ENCODE measurements at regions not wholly inside any gene's neighbourhood (a gene's known extent, or its start where the extent isn't known, plus 50 kb on each side); places are given as distances from the start of the nearest gene placed in this dataset.
"Not testable (repeated sequence)": the region's sequence is repeated elsewhere in the genome, so short reads cannot be mapped to it uniquely, and the experiment has no call there.

DNA sequence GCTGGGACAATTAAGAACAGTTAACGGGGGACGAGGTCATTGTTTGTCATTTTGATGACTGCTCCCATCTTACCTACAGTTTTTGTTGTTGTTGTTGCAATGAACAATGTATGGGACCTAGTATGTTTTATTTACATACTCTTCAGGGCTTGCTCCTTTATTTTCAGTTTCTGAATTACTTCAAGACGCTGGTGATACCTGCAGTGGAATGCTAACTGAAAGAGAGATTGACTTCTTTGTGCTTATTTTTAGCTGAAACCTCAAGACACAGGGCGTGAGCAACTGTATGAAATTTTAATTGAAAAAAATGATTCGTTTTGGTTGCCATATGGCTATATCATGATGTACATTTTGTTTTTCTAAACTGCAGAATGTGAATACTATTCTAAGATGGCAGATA, 297.9 kb downstream of the EDEM1 start:
- no peak for DNase-seq

DNA sequence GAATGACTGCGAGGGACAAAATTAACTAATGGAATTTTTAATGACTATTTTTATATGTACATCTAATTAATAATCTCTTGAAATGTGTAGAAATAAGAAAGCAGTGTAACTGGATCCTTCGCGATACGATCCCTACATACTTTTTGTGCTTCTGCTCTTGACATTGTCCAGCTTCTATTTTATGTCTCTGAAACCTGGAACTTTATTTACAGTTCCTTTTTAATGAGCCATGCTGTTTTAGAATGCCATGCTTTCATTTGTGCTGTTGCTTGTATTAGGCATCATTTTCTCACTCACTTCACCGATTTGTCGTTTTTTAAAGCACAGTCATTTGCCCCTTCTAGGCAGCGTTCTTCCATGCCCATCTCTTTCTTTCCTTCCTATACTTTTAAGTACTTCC, 301.3 kb downstream of the EDEM1 start:
- DNase-seq = no peak

DNA sequence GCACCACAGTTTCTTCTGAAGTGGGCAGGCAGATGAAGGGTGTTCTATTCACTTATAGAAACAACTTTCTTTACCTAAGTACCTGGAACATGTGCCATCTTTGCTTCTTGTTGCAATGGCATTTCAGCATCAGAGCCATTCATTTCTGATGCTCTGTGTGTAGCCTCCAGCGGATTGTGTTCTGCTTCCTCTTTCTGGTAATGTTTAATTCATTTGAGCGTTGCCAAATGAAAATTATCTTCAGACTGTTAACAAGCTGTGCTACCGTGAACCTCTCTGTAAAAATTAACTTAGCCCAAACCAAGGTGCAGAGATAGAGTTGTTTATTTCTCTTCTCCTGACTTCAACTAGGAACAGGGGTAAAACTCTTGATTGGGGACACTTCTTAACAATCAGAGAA, 302.0 kb downstream of the EDEM1 start:
- no peak for DNase-seq

DNA sequence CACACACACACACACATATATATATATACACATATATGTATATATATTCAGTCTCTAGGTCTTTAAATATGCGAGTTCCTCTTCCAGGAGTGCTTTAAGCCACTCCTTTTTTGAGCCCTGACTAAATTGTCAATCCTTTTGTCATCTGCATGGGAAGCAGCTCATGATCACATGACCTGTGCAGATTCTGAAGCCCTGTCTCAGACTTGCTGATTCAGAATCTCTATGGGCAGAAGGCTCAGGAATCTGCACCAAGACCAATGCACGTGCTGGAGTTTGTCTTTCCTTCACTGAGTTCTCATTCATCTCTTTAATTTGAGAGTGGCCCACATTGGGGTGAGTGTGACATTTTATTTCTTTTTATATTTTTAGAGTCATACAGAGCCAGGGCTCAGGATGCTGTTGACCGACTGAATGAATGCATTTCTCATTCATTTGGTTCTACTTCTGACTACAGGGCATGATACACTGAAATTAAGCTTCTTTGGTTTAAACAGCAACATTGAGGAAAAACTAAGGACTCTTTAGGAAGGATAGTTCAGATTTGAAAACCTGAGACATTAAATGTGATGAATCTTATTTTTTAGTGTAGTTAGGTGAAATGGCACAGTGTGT, 307.5 kb downstream of the EDEM1 start:
- no peak for DNase-seq

DNA sequence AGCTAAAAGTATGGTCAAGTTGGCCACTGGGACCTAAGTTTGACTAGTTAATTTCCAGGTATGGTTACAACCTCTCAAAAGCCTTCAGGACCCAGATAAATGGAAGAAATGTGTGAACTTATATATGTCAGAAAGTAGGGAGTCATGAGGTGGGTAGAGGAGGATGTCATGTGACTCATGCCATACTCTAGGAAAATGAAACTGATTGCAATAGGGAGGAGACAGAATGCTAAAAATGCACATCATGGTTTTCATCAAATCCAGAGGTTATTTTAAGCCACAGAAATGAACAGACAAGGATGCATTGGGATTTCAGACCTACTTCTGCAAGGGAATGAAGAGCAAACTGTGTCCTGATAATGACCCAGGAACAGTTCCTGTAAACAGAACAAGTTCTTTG, 310.0 kb downstream of the EDEM1 start:
- no peak for DNase-seq

DNA sequence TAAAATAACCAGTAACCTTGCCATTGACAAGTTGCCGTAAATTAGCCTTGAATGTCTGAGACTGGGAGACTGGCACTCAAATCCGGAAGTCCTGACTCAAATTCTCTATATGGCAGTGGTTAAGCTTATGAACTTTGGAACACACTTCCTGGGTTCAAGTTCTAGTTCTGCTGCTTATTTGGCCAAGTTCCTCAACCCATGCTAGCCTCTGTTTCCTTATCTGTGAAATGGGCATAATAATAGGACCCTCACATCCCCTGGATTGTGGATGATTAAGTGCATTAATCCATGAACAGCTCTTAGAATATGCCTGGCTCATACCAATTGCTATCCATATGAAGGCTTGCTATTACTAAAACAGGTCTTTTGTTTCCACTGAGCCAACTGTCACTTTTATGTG, 311.5 kb downstream of the EDEM1 start:
- DNase-seq = no peak

DNA sequence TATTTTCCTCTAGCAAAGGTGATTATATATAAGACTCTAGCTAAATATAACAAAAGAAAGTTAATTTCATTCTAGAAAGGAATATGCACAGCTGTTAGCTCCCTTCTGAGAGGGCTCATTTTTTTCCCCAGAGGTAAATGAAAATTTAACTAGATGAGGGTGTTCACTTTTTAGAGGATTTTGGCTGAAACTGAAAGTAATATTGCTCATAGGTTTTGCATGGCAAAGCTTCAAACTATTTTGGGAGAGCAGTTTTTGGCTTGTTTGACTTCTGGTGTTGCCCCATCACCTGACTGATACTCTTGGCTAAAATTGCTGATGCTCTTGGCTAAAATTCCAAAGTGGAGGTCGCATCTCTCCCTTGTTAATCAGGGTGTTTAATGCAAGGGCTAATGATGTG, 311.9 kb downstream of the EDEM1 start:
- no peak for DNase-seq

DNA sequence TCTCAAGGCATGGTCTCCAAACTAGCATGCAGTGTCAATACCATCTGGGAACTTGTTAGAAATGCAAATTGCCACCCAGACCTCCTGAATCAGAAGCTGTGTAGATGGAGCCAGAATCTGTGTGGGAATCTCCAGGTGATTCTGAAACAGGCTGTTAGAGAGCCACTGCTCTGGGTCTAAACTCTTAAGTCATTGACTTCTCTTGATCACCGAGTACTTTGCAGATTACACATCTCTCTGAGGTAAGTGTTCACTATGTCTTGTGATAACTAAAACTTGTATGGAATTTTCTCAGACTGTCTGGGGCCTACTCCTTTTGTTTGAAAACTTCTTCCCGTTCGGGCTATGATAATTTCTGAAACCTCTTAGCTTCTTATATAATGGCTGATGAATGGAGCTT, 315.6 kb downstream of the EDEM1 start:
- no peak for DNase-seq

DNA sequence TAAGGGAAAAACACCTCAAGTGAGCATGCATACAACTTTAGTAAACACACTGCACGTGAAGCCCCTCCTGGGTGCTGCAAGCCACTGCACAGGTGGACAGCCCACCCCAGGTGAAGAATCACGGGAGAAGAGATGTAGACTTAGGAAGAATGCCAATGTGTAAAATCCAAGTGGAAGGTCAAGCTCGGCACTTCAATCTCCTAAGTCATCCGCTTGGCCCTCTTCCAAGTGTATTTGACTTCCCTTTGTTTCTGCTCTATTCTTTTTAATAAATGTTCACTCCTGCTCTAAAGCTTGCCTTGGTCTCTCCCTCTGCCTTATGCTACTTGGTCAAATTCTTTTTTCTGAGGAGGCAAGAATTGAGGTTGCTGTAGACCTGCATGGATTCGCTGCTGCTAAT, 316.6 kb downstream of the EDEM1 start:
- DNase-seq = no peak

DNA sequence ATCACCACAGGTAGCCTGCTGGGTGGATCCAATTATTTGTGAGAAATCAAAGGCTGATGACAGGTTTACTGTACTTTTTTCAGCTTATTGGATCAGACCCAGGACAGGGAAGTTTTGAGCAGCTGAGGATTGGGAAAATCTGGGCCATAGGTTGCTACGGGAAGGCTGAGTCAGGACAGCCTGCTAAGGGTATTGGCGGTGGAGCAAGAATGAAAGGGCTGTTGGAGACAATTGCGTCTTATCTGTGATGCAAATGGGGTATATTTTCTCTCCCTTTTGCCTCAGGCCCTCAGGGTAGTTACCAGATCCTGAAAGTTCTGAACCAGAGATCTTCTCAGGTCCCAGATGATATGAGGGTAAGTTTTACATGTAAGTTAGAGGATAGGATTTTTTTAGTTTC, 317.7 kb downstream of the EDEM1 start:
- DNase-seq = no peak

DNA sequence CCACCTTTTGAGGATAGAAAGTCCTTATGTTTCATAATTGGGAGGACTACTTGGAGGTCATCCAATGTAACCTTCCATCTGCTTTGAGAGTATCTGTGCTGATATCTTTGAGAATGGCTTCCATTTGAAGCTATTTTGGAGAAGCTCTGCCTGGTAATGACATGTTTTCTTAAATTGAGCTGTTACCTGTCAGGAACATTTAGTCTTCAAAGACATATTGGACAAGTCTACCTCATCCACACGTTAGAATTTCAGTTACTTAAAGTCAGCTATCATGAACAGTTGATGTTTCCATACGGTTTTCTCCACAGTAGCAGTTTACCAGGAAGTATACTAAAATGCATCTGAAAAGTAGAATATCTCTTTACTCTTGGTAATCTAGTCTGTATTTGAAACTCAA, 318.5 kb downstream of the EDEM1 start:
- no peak for DNase-seq

DNA sequence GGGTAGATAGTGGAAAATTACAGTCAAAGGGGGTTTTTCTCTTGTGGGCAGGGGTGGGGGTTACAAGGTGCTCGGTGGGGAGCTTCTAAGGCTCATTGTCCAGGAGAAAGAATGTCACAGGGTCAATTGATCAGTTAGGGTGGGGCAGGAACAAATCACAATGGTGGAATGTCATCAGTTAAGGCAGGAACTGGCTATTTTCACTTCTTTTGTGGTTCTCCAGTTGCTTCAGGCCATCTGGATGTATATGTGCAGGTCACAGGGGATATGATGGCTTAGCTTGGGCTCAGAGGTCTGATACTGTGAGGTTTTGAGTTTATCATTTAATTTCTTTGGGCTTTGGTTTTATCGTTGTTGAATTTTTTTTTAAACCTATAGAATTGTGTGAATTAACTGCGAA, 321.4 kb downstream of the EDEM1 start:
- DNase-seq = not testable (repeated sequence)

DNA sequence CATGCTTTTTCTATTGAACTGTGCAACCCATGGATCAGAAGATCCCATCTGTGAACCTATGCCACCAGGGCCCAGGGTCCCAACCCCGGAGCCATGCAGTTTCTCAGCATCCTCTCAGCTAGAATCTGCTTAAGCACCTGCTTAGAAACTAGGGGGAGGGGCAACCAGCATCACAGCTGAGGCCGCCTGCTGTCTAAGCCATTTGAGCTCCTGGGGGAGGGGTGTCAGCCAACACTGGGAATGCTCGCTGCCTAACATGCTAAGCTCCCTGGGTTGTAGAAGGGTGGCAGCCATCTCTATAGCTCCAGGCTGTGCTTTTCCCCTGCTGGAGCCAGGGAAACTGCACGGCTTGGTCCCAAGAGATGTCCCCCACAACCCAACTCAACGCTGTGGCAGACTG, 322.8 kb downstream of the EDEM1 start:
- no peak for DNase-seq

DNA sequence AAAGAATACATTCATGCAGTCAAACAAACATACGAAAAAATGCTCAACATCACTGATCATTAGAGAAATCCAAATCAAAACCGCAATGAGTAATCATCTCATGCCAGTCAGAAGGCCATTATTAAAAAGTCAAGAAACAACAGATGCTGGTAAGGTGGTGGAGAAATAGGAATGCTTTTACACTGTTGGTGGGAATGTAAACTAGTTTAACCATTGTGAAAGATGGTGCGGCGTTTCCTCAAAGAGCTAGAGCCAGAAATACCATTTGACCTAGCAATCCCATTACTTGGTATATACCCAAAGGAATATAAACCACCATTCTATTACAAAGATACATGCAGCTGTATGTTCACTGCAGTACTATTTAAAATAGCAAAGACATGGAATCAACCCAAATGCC, 330.4 kb downstream of the EDEM1 start:
- DNase-seq = no peak

DNA sequence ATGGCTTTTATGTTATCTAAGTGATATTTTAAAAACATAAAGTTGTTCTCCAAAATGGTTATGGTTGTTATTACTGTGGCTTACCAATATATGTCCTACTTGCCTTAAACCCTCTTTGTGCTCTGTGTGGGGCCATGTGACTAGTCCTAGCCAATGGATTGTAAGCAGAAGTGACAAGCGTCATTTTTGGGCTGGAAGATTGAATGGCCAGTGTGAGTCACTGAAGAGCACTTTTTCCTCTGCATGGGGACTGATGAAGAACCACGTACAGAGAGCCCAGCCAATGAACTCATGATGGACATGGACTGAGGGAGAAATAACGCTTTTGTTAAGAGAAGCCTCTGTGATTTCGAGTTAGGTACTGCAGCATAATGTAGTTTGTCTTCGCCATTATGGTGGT, 332.7 kb downstream of the EDEM1 start:
- DNase-seq = no peak

DNA sequence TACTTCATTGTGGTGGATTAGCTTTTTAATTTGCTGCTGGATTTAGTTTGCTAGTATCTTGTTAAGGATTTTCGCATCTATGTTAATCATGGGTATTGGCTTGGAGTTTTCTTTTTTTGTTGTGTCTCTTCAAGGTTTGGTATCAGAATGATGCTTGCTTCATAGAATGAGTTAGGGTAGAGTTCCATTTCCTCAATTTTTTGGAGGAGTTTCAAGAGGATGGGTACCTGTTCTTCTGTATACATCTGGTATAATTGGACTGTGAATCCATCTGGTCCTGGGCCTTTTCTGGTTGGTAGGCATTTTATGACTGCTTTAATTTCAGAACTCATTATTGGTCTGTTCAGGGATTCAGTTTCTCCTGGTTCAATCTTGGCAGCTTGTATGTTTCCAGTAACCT, 335.6 kb downstream of the EDEM1 start:
- DNase-seq = no peak

DNA sequence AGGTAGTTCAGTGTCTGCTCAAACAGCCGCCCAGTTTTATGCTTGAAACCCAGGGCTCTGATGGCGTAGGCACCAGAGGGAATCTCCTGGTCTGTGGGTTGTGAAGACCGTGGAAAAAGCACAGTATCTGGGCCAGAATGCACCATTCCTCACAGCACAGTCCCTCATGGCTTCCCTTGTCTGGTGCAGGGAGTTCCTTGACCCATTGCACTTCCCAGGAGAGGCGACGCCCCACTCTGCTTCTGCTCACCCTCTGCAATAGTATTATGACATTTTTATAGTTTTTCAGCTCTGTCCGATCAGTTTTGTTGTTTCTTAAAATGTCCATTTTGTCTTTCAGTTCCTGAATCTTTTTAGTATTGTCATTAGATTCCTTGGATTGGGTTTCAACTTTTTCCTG, 343.5 kb downstream of the EDEM1 start:
- no peak for DNase-seq

DNA sequence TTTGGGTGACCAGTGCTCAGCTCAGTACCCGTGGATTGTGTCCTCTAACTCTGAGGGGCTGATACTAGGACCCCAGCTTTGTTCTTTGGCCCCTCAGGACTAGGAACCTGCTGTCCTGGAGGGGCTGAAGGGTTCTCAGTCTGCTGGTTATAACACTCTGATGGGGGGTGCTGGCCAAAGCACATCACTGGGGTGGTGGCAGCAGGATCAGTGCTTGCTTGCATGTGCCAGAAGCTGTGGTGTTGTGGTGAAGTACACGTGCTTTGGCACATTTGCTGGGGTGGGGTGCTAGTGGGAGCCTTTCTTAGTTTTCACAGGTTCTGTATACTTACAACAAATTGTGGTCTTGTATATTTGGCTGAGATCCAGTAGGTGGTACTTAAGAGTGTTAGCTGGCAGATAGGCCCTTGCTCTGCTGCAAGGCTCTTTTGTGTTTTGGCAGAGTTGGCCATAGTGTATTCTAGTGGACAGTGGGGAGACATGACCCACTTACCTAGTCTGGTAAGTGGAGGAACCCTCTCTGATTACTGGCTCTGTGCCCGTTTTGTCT, 344.3 kb downstream of the EDEM1 start:
- DNase-seq = no peak

DNA sequence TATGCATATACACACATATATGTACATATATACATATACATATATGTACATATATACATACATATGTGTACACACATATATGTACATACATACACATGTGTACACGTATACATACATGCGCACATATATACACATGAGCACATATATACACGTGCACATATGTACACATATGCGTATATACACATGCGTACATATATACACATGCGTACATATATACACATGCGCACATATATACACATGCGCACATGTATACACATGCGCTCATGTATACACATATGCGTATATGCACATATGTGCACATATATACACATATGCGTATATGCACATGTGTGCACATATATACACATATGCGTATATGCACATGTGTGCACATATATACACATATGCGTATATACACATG, 353.0 kb downstream of the EDEM1 start:
- no peak for DNase-seq

DNA sequence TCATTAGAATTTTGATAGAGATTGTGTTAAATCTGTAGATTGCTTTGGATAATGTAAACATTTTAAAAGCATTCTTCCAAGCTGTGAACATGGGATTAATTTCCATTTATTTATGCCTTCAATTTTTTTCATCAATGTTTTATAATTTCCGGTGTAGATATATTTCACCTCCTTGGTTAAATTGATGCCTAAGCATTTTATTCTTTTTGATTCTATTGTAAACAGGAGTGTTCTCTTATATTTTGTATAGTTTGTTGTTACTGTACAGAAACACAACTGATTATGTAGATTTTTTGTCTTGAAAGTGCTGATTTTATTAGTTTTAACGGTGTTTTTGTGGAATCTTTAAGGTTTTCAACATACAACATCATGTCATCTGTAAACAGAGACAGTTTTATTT, 355.0 kb downstream of the EDEM1 start:
- no peak for DNase-seq

DNA sequence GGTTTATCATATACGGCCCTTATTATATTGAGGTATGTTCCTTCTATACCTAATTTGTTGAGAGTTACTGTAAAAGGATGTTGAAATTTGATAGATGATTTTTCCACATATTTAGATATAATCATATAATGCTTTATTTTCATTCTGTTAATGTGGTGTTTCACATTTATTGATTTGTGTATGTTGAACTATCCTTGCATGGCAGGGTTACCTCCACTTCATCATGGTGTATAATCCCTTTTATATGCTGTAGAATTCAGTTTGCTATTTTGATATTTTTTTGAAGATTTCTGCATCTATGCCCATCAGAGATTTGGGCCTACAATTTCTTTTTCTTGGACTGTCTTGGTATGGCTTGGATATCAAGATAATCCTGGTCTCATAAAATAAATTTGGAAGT, 355.5 kb downstream of the EDEM1 start:
- no peak for DNase-seq

DNA sequence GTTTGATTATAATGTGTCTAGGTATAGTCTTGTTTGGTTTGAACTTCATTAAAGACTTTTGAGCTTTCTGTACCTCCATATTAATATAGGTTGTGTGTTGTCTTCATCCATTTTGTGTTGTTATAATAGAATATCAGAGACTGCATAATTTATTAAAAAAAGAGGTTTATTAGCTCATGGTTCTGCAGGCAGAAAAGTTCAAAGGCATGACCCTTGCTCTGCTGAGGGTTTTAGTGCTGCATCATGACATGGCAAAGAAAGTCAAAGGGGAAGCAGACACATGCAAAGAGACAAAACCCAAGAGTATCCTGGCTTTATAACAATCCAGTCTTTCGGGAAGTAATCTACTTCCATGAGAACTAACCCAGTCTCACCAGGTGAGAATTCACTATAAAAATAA, 358.2 kb downstream of the EDEM1 start:
- no peak for DNase-seq

DNA sequence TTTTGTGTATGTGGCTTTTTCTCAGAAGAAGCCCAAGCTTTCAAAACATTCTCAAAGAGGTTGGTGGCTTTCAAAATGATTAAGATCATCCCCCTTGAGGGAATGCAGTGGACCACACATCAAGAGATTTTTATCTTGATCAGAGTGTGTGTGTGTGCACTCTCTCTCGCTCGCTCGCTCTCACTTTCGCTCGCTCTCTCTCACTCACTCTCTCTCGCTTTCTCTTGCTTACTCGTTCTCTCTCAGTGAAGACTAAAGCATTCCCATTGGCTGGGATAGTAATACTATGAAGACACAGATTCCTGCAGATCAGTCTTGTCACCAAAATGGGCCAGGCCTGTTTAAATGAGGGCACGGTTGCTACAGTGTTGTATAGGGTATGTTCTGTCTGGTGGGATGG, 365.7 kb downstream of the EDEM1 start:
- DNase-seq = no peak

DNA sequence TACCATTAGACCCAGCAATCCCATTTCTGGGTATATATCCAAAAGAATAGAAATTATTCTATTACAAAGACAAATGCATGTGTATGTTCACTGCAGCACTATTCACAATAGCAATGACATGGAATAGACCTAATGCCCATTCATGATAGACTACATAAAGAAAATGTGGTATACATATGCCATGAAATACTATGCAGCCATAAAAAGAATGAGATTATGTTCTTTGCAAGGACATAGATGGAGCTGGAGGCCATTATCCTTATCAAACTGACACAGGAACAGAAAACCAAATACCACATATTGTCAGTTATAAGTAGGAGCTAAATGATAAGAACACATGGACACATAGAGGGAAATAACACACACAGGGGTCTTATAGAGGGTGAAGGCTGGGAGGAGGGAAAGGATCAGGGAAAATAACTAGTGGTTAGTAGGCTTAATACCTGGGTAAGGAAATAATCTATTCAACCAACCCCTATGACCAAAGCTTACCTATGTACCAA, 366.8 kb downstream of the EDEM1 start:
- no peak for DNase-seq

DNA sequence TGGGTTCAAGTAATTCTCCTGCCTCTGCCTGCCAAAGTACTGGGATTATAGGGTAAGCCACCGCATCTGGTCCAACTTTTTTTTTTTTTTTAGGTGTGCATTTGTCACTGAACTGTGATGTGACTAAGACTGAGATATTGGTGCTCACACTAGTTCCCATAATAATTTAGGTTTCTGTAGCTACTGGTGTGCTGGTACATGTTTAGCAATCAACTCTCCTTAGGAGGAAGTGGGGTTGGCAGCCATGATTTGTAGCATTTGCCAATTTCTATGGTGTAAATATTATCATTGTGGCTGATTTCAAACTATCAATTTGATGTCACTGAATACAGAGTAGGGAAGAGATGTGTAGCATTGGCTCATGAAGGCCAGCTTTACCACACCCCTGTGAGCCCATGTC, 372.7 kb downstream of the EDEM1 start:
- DNase-seq = no peak
